ENCODE measurements at regions not wholly inside any gene's neighbourhood (a gene's known extent, or its start where the extent isn't known, plus 50 kb on each side); places are given as distances from the start of the nearest gene placed in this dataset.

GRCh38 chr4:184906480-184907097 lies 80.8 kb upstream of the ACSL1 start:
- H3K27me3 ChIP-seq (ENCODE audit: insufficient read depth, low read length, poor library complexity), result peaks cover 2% of the 10 kb centered on the region
- TF ChIP-seq EZH2 (IDR thresholded peaks at IDR 0.05; ENCODE audit: borderline replicate concordance, low read depth, low read length, severe bottlenecking) (no peak), CTCF (IDR thresholded peaks at IDR 0.05; ENCODE audit: borderline replicate concordance, extremely low read depth, low read length, poor library complexity, severe bottlenecking) (no peak)
- H3K27ac ChIP-seq (ENCODE audit: low read length), result no peak overlapping the region
- no peak overlapping the region for H2AFZ ChIP-seq (ENCODE audit: low read depth, low read length)
- no peaks in the 10 kb centered on the region for H3K9me3 ChIP-seq (ENCODE audit: insufficient read depth, low read length, severe bottlenecking)
- no peak overlapping the region for H3K9ac ChIP-seq (ENCODE audit: low read depth, low read length)
- ATAC-seq (ENCODE audit: insufficient read depth, low read depth) (no peak), DNase-seq (no peak)
- H3K4me3 ChIP-seq (ENCODE audit: low read depth in 1 of 2, low read length in 2 of 2), result no peak overlapping the region
- H3K79me2 ChIP-seq (ENCODE audit: insufficient read depth, low read length), result no peaks in the 10 kb centered on the region
- no peaks in the 10 kb centered on the region for H3K4me1 ChIP-seq (ENCODE audit: insufficient read depth, low read length)
- no peaks in the 10 kb centered on the region for H4K20me1 ChIP-seq (ENCODE audit: insufficient read depth, low read length)
- no peaks in the 10 kb centered on the region for H3K36me3 ChIP-seq (ENCODE audit: insufficient read depth, low read length)
- H3K4me2 ChIP-seq (ENCODE audit: insufficient read depth, low read length), result no peak overlapping the region

- no peaks in the 10 kb centered on the region for H4K20me1 ChIP-seq (ENCODE audit: insufficient read depth, low read length)
- H2AFZ ChIP-seq (ENCODE audit: low read depth, low read length), result no peak overlapping the region
- no peak overlapping the region for H3K9ac ChIP-seq (ENCODE audit: low read depth, low read length)
Measured at GRCh38 chr4:184907216-184907615, 81.4 kb upstream of the ACSL1 start.

GRCh38 chr4:184907810-184908209 lies 82.0 kb upstream of the ACSL1 start:
- no peaks in the 10 kb centered on the region for H3K4me1 ChIP-seq (ENCODE audit: insufficient read depth, low read length)
- no peaks in the 10 kb centered on the region for H3K36me3 ChIP-seq (ENCODE audit: insufficient read depth, low read length)
- H3K27ac ChIP-seq (ENCODE audit: low read length), result no peak overlapping the region
- no peak overlapping the region for H3K9ac ChIP-seq (ENCODE audit: low read depth, low read length)
- ATAC-seq (ENCODE audit: insufficient read depth, low read depth) (no peak), DNase-seq (no peak)
- H3K79me2 ChIP-seq (ENCODE audit: insufficient read depth, low read length), result no peaks in the 10 kb centered on the region
- H4K20me1 ChIP-seq (ENCODE audit: insufficient read depth, low read length), result no peaks in the 10 kb centered on the region
- H3K4me3 ChIP-seq (ENCODE audit: low read depth in 1 of 2, low read length in 2 of 2), result no peak overlapping the region
- H2AFZ ChIP-seq (ENCODE audit: low read depth, low read length), result no peak overlapping the region
- H3K9me3 ChIP-seq (ENCODE audit: insufficient read depth, low read length, severe bottlenecking), result peaks cover 11% of the 10 kb centered on the region
- no peak overlapping the region for H3K4me2 ChIP-seq (ENCODE audit: insufficient read depth, low read length)
- TF ChIP-seq EZH2 (IDR thresholded peaks at IDR 0.05; ENCODE audit: borderline replicate concordance, low read depth, low read length, severe bottlenecking) (no peak), CTCF (IDR thresholded peaks at IDR 0.05; ENCODE audit: borderline replicate concordance, extremely low read depth, low read length, poor library complexity, severe bottlenecking) (no peak)
- H3K27me3 ChIP-seq (ENCODE audit: insufficient read depth, low read length, poor library complexity), result no peaks in the 10 kb centered on the region

More at GRCh38 chr4:184907216-184907615, 81.4 kb upstream of the ACSL1 start:
- H3K79me2 ChIP-seq (ENCODE audit: insufficient read depth, low read length), result no peaks in the 10 kb centered on the region
- no peak overlapping the region for H3K4me2 ChIP-seq (ENCODE audit: insufficient read depth, low read length)
- TF ChIP-seq CTCF (IDR thresholded peaks at IDR 0.05; ENCODE audit: borderline replicate concordance, extremely low read depth, low read length, poor library complexity, severe bottlenecking) (no peak), EZH2 (IDR thresholded peaks at IDR 0.05; ENCODE audit: borderline replicate concordance, low read depth, low read length, severe bottlenecking) (no peak)
- no peak overlapping the region for H3K4me3 ChIP-seq (ENCODE audit: low read depth in 1 of 2, low read length in 2 of 2)
- H3K27me3 ChIP-seq (ENCODE audit: insufficient read depth, low read length, poor library complexity), result peaks cover 2% of the 10 kb centered on the region
- no peak overlapping the region for H3K27ac ChIP-seq (ENCODE audit: low read length)
- H3K9me3 ChIP-seq (ENCODE audit: insufficient read depth, low read length, severe bottlenecking), result peaks cover 5% of the 10 kb centered on the region
- ATAC-seq (ENCODE audit: insufficient read depth, low read depth) (no peak), DNase-seq (no peak)
- no peaks in the 10 kb centered on the region for H3K36me3 ChIP-seq (ENCODE audit: insufficient read depth, low read length)
- H3K4me1 ChIP-seq (ENCODE audit: insufficient read depth, low read length), result no peaks in the 10 kb centered on the region

Data from DND-41 (cell line).